ENCODE measurements at regions not wholly inside any gene's neighbourhood (a gene's known extent, or its start where the extent isn't known, plus 50 kb on each side); places are given as distances from the start of the nearest gene placed in this dataset.

GRCh38 chr15:79541196-79541595 lies 109.1 kb downstream of the MINAR1 start:
- H3K27me3 ChIP-seq (ENCODE audit: insufficient read depth, poor library complexity, severe bottlenecking) = no peaks in the 10 kb centered on the region
- no peaks in the 10 kb centered on the region for H3K36me3 ChIP-seq (ENCODE audit: low read depth)
- H3K9me3 ChIP-seq (ENCODE audit: severe bottlenecking) = no peaks in the 10 kb centered on the region
- DNase-seq (ENCODE audit: low spot score) (no peak), ATAC-seq (ENCODE audit: low read depth) (no peak)
- no peaks in the 10 kb centered on the region for H3K4me1 ChIP-seq (ENCODE audit: insufficient read depth, poor library complexity, severe bottlenecking)
- TF ChIP-seq, protein P1, sequence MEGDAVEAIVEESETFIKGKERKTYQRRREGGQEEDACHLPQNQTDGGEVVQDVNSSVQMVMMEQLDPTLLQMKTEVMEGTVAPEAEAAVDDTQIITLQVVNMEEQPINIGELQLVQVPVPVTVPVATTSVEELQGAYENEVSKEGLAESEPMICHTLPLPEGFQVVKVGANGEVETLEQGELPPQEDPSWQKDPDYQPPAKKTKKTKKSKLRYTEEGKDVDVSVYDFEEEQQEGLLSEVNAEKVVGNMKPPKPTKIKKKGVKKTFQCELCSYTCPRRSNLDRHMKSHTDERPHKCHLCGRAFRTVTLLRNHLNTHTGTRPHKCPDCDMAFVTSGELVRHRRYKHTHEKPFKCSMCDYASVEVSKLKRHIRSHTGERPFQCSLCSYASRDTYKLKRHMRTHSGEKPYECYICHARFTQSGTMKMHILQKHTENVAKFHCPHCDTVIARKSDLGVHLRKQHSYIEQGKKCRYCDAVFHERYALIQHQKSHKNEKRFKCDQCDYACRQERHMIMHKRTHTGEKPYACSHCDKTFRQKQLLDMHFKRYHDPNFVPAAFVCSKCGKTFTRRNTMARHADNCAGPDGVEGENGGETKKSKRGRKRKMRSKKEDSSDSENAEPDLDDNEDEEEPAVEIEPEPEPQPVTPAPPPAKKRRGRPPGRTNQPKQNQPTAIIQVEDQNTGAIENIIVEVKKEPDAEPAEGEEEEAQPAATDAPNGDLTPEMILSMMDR (IDR thresholded peaks at IDR 0.05; ENCODE audit: poor library complexity, severe bottlenecking) = no peak
- no peak overlapping the region for H3K4me3 ChIP-seq (ENCODE audit: severe bottlenecking)
- H3K27ac ChIP-seq (ENCODE audit: poor library complexity, severe bottlenecking) = no peak overlapping the region

DNA sequence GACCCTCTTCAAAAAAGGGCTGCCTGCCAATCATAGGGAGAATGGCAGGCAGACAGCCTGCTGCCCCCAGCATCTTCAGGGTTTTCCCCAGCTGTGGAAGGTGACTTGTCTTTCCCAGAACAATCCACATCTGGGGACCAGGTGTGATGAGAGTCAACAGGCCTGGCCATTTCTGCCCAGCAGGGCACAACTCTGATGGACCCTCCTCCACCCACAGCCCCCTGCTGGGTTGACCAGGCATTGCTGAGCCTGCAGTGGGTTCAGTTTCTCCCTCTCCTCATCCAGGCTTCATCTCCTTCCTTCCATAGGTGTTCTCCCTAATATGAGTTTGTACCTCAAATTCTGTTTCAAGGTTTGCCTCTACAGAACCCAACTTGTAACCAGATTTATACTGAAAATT lies 111.0 kb downstream of the MINAR1 start:
- no peaks in the 10 kb centered on the region for H3K36me3 ChIP-seq (ENCODE audit: low read depth)
- ATAC-seq (ENCODE audit: low read depth) (no peak), DNase-seq (ENCODE audit: low spot score) (no peak)
- H3K9me3 ChIP-seq (ENCODE audit: severe bottlenecking) = no peaks in the 10 kb centered on the region
- TF ChIP-seq, protein P1 (IDR thresholded peaks at IDR 0.05; ENCODE audit: poor library complexity, severe bottlenecking) = no peak
- H3K4me1 ChIP-seq (ENCODE audit: insufficient read depth, poor library complexity, severe bottlenecking) = no peaks in the 10 kb centered on the region
- no peak overlapping the region for H3K27ac ChIP-seq (ENCODE audit: poor library complexity, severe bottlenecking)
- no peak overlapping the region for H3K4me3 ChIP-seq (ENCODE audit: severe bottlenecking)
- peaks cover 2% of the 10 kb centered on the region for H3K27me3 ChIP-seq (ENCODE audit: insufficient read depth, poor library complexity, severe bottlenecking)

DNA sequence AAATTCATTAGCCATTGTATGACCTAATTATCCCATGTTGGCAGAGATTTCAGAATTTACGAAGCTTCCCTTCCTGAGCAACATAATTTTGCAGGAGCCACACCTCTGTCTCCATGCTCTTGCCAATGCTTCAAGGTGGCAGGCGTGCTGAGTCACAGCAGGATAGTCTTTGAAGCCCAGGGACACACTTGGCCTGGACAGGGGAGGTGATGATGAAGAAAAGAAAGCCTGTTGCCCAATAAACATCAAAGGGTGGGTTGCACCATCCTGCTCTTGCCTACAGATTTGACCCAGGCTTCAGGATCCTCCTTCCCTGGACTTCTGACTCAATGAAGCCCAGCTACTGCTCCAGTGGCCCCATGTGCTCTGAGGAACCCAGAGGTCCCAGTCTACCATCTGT lies 117.1 kb downstream of the MINAR1 start:
- TF ChIP-seq, protein P1 (IDR thresholded peaks at IDR 0.05; ENCODE audit: poor library complexity, severe bottlenecking) = no peak
- ATAC-seq (ENCODE audit: low read depth) = no peak
- Histone ChIP-seq H3K27ac (ENCODE audit: poor library complexity, severe bottlenecking) (no peak overlapping the region), H3K36me3 (ENCODE audit: low read depth) (no peaks in the 10 kb centered on the region), H3K4me3 (ENCODE audit: severe bottlenecking) (no peak overlapping the region), H3K9me3 (ENCODE audit: severe bottlenecking) (no peaks in the 10 kb centered on the region), H3K4me1 (ENCODE audit: insufficient read depth, poor library complexity, severe bottlenecking) (no peaks in the 10 kb centered on the region), H3K27me3 (ENCODE audit: insufficient read depth, poor library complexity, severe bottlenecking) (peaks cover 39% of the 10 kb centered on the region)
- DNase-seq (ENCODE audit: low spot score) = no peak

- TF ChIP-seq, protein P1 (IDR thresholded peaks at IDR 0.05; ENCODE audit: poor library complexity, severe bottlenecking) = no peak
- Histone ChIP-seq H3K9me3 (ENCODE audit: severe bottlenecking) (no peaks in the 10 kb centered on the region), H3K36me3 (ENCODE audit: low read depth) (no peaks in the 10 kb centered on the region), H3K27me3 (ENCODE audit: insufficient read depth, poor library complexity, severe bottlenecking) (peaks cover 66% of the 10 kb centered on the region), H3K4me3 (ENCODE audit: severe bottlenecking) (no peak overlapping the region), H3K27ac (ENCODE audit: poor library complexity, severe bottlenecking) (no peak overlapping the region), H3K4me1 (ENCODE audit: insufficient read depth, poor library complexity, severe bottlenecking) (no peaks in the 10 kb centered on the region)
- ATAC-seq (ENCODE audit: low read depth) (no peak), DNase-seq (ENCODE audit: low spot score) (no peak)
Observed at GRCh38 chr15:79560384-79560783, 128.2 kb downstream of the MINAR1 start.

GRCh38 chr15:79561982-79562381 lies 129.8 kb downstream of the MINAR1 start:
- Histone ChIP-seq H3K4me1 (ENCODE audit: insufficient read depth, poor library complexity, severe bottlenecking) (no peaks in the 10 kb centered on the region), H3K4me3 (ENCODE audit: severe bottlenecking) (no peak overlapping the region), H3K36me3 (ENCODE audit: low read depth) (no peaks in the 10 kb centered on the region), H3K27me3 (ENCODE audit: insufficient read depth, poor library complexity, severe bottlenecking) (peaks cover 53% of the 10 kb centered on the region), H3K9me3 (ENCODE audit: severe bottlenecking) (no peaks in the 10 kb centered on the region), H3K27ac (ENCODE audit: poor library complexity, severe bottlenecking) (no peak overlapping the region)
- TF ChIP-seq, protein P1 (IDR thresholded peaks at IDR 0.05; ENCODE audit: poor library complexity, severe bottlenecking) = no peak
- no peak for DNase-seq (ENCODE audit: low spot score)
- ATAC-seq (ENCODE audit: low read depth) = no peak
